DOHH2 (cell line): ENCODE measurements at regions not wholly inside any gene's neighbourhood (a gene's known extent, or its start where the extent isn't known, plus 50 kb on each side); places are given as distances from the start of the nearest gene placed in this dataset.

ENCODE experiments used
- CTCF ChIP-seq: fragments of 200-600 bp; sonication (generic); IDR thresholded peaks from one replicate; pipeline ENCODE4 v1.5.1; 2014; ENCODE audit warnings: antibody characterized with exemption, mild to moderate bottlenecking, low read depth, low read length; ENCODE audit not compliant: poor library complexity, severe bottlenecking
- EZH2phosphoT487 ChIP-seq: fragments of 200-600 bp; sonication (generic); IDR thresholded peaks from 2 replicates; pipeline ENCODE4 v1.6.1; 2017; ENCODE audit warnings: borderline replicate concordance, mild to moderate bottlenecking, antibody characterized with exemption, low read length, moderate library complexity, mixed read lengths

DNA sequence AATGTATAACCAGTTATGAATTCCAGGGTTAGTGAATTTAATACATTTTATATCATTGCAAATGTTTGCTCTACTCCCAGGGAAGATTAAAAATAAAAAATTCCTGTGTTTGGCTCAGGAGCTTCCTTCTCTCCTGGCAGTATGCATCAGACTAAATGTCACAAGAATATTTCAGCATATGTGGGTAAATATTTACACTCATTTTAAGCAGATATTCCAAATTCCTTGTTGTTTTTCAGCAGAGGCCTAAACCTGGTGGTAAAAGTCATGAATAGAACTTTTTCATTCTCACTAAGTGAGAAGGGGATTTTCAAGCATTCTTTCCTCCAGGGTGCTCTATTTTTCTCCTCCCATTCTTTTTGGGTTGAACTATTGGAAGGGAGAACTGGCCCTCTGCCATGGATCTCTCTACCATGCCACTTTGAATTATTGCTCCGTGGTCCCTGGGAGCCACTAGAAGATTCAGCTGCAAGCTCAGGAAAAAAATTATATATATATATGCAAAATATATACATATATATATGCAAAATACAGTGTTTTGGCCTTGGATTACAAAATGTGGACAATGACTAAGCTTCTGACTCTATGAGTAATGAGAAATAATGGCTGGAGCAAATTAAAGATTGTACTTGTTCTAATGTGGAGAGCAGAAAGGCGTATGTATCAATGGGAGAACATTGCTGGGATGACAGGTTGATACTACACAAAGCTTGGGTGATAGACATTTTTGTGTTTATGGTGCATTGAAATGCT, 180.6 kb upstream of the PAPPA start:
- TF ChIP-seq CTCF (no peak), EZH2phosphoT487 (no peak)
